Gastroesophageal sphincter (tissue), 3 donors: ENCODE measurements at regions not wholly inside any gene's neighbourhood (a gene's known extent, or its start where the extent isn't known, plus 50 kb on each side); places are given as distances from the start of the nearest gene placed in this dataset.

Experiments used
- POLR2A ChIP-seq, 2 donors: fragments of 450-650 bp; IDR thresholded peaks; one replicate each; pipeline ENCODE4 v1.6.1; 2017; ENCODE audit warnings: antibody characterized with exemption in 2 of 2, mild to moderate bottlenecking in 2 of 2, moderate library complexity in 1 of 2
- POLR2AphosphoS5 ChIP-seq: sonication (generic); formaldehyde crosslinking; IDR thresholded peaks from one replicate; pipeline ENCODE4 v1.6.1; 2017; ENCODE audit warnings: antibody characterized with exemption
- TF ChIP-seq, protein P1 (sequence below), 4 experiments: fragments of 200-600 bp in 2 of 4; fragments of 450-650 bp in 2 of 4; sonication (generic) in 1 of 4; IDR thresholded peaks; one replicate each; pipeline ENCODE4 v1.5.1; 2017 to 2019; ENCODE audit warnings: antibody characterized with exemption in 4 of 4, mild to moderate bottlenecking in 2 of 4, moderate library complexity in 2 of 4

DNA sequence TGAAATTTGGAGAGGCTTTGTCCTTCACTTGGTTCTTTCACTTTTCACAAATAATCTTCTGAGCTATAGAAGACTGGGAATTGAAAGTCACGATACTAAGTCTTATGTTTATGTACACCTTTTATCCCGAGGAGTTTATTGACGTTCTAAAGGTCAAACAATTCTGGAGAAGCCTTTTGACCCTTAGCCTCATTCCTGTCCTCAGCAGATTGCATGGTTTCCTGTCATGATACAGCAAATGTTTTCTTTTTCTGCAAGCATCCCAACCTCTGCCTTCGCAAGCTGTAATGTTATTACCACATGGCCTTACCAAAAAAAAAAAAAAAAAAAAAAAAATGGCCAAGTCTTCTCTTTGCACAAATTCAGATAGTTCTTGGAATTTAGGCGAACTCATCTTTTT, 411.7 kb upstream of the FLRT2 start:
- TF ChIP-seq, protein P1, sequence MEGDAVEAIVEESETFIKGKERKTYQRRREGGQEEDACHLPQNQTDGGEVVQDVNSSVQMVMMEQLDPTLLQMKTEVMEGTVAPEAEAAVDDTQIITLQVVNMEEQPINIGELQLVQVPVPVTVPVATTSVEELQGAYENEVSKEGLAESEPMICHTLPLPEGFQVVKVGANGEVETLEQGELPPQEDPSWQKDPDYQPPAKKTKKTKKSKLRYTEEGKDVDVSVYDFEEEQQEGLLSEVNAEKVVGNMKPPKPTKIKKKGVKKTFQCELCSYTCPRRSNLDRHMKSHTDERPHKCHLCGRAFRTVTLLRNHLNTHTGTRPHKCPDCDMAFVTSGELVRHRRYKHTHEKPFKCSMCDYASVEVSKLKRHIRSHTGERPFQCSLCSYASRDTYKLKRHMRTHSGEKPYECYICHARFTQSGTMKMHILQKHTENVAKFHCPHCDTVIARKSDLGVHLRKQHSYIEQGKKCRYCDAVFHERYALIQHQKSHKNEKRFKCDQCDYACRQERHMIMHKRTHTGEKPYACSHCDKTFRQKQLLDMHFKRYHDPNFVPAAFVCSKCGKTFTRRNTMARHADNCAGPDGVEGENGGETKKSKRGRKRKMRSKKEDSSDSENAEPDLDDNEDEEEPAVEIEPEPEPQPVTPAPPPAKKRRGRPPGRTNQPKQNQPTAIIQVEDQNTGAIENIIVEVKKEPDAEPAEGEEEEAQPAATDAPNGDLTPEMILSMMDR (IDR thresholded peaks at IDR 0.05) = no peak
- no peak for TF ChIP-seq POLR2A (IDR thresholded peaks at IDR 0.05)
- TF ChIP-seq POLR2AphosphoS5 = no peak
